ENCODE measurements at regions not wholly inside any gene's neighbourhood (a gene's known extent, or its start where the extent isn't known, plus 50 kb on each side); places are given as distances from the start of the nearest gene placed in this dataset.

DNA sequence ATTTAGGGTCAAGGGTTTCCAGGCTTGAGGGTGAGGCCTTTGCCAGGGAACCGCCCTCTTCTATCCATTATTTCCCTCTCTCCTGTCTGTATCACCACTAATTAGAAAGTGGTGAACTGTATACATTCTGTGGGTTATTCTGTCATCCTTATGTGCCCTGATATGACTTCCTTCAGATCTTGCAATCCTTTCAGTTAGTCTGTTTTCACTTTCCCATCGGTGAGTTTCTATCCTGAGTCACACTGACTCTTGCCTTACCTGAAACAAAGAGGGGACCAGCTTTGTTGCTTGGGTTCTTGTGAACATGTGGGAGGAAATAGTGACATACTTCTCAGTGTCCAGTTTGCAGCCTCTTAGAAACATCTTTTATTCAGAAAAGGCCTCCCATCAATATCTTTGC lies 205.4 kb upstream of the GHR start:
- TF ChIP-seq, protein P1, sequence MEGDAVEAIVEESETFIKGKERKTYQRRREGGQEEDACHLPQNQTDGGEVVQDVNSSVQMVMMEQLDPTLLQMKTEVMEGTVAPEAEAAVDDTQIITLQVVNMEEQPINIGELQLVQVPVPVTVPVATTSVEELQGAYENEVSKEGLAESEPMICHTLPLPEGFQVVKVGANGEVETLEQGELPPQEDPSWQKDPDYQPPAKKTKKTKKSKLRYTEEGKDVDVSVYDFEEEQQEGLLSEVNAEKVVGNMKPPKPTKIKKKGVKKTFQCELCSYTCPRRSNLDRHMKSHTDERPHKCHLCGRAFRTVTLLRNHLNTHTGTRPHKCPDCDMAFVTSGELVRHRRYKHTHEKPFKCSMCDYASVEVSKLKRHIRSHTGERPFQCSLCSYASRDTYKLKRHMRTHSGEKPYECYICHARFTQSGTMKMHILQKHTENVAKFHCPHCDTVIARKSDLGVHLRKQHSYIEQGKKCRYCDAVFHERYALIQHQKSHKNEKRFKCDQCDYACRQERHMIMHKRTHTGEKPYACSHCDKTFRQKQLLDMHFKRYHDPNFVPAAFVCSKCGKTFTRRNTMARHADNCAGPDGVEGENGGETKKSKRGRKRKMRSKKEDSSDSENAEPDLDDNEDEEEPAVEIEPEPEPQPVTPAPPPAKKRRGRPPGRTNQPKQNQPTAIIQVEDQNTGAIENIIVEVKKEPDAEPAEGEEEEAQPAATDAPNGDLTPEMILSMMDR (conservative IDR thresholded peaks at IDR 0.05 in 1 of 2, IDR thresholded peaks at IDR 0.05 in 1 of 2; ENCODE audit: low read depth in 1 of 2, low read length in 2 of 2) = no peak
- TF ChIP-seq EZH2 (IDR thresholded peaks at IDR 0.05; ENCODE audit: low read length, missing control alignments) = no peak

All from fibroblast of lung (primary cell).